Mammary epithelial cell (primary cell): ENCODE measurements at regions not wholly inside any gene's neighbourhood (a gene's known extent, or its start where the extent isn't known, plus 50 kb on each side); places are given as distances from the start of the nearest gene placed in this dataset.

Source experiments
- EZH2 ChIP-seq: IDR thresholded peaks from 2 replicates; pipeline ENCODE4 v1.6.1; 2012; ENCODE audit warnings: low read length, inconsistent platforms, borderline replicate concordance
- TF ChIP-seq, protein P1 (sequence below), 2 donors: IDR thresholded peaks in 1 of 2; conservative IDR thresholded peaks in 1 of 2; 2 replicates each; pipeline ENCODE4 v1.5.1; 2011 to 2012; ENCODE audit warnings: inconsistent platforms in 2 of 2, low read length in 2 of 2, mild to moderate bottlenecking in 2 of 2, control low read depth in 1 of 2, low read depth in 1 of 2; ENCODE audit not compliant: insufficient read depth in 1 of 2; ENCODE audit errors: extremely low read depth in 1 of 2

DNA sequence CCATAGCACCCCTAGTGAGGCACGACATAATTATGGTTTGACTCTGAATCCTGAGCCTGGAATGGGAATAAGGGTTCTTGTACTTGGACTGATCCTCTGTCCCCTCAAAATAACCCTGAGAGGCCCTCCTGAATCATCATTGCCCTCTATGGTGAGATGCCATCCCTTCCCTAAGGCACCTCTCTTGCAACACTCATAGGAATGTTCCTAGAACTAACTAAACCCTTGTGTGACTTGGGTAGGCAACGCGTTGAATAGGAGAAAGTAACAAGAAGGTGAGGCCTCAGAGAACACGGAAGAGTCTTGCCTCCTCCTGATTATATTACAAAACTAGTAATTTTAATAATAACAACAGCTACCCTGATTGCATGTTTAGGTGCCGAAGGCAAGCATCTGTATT lies 189.1 kb upstream of the ANKFN1 start:
- TF ChIP-seq, protein P1, sequence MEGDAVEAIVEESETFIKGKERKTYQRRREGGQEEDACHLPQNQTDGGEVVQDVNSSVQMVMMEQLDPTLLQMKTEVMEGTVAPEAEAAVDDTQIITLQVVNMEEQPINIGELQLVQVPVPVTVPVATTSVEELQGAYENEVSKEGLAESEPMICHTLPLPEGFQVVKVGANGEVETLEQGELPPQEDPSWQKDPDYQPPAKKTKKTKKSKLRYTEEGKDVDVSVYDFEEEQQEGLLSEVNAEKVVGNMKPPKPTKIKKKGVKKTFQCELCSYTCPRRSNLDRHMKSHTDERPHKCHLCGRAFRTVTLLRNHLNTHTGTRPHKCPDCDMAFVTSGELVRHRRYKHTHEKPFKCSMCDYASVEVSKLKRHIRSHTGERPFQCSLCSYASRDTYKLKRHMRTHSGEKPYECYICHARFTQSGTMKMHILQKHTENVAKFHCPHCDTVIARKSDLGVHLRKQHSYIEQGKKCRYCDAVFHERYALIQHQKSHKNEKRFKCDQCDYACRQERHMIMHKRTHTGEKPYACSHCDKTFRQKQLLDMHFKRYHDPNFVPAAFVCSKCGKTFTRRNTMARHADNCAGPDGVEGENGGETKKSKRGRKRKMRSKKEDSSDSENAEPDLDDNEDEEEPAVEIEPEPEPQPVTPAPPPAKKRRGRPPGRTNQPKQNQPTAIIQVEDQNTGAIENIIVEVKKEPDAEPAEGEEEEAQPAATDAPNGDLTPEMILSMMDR (conservative IDR thresholded peaks at IDR 0.05 in 1 of 2, IDR thresholded peaks at IDR 0.05 in 1 of 2; ENCODE audit: extremely low read depth in 1 of 2, insufficient read depth in 1 of 2, low read depth in 1 of 2, low read length in 2 of 2), result no peak
- no peak for TF ChIP-seq EZH2
